RWPE2 (cell line): ENCODE measurements at regions not wholly inside any gene's neighbourhood (a gene's known extent, or its start where the extent isn't known, plus 50 kb on each side); places are given as distances from the start of the nearest gene placed in this dataset.

ENCODE experiments used
- ATAC-seq: fragments of 200-7000 bp; cut with Tn5 transposase; 3 replicates; pipeline ENCODE4 v1.9.1; 2021; ENCODE audit warnings: low read depth
- DNase-seq: peaks from one replicate; pipeline ENCODE4 v3.0.0-alpha.2; 2020; ENCODE audit warnings: low spot score
- H3K27ac ChIP-seq: fragments of 450-650 bp; 2 replicates; pipeline ENCODE4 v1.5.1; 2017; ENCODE audit warnings: mild to moderate bottlenecking; ENCODE audit not compliant: poor library complexity, severe bottlenecking
- H3K27me3 ChIP-seq: fragments of 250-450 bp; sonication (Bioruptor Pico); 2 replicates; pipeline ENCODE4 v1.5.1; 2021; ENCODE audit warnings: mild to moderate bottlenecking, moderate library complexity; ENCODE audit not compliant: insufficient read depth, poor library complexity, severe bottlenecking
- H3K36me3 ChIP-seq: fragments of 250-450 bp; sonication (Bioruptor Pico); 2 replicates; pipeline ENCODE4 v1.5.1; 2020; ENCODE audit warnings: low read depth, mild to moderate bottlenecking, moderate library complexity
- H3K4me1 ChIP-seq: fragments of 250-450 bp; sonication (Bioruptor Pico); 2 replicates; pipeline ENCODE4 v1.5.1; 2021; ENCODE audit warnings: mild to moderate bottlenecking, moderate library complexity; ENCODE audit not compliant: insufficient read depth, poor library complexity, severe bottlenecking
- H3K4me3 ChIP-seq: fragments of 250-450 bp; sonication (Bioruptor Pico); 2 replicates; pipeline ENCODE4 v1.5.1; 2021; ENCODE audit warnings: mild to moderate bottlenecking, moderate library complexity; ENCODE audit not compliant: severe bottlenecking
- H3K9me3 ChIP-seq: fragments of 250-450 bp; sonication (Bioruptor Pico); 2 replicates; pipeline ENCODE4 v1.5.1; 2021; ENCODE audit warnings: mild to moderate bottlenecking, moderate library complexity; ENCODE audit not compliant: severe bottlenecking
- TF ChIP-seq, protein P1 (sequence below): fragments of 450-650 bp; IDR thresholded peaks from one replicate; pipeline ENCODE4 v1.5.1; 2017; ENCODE audit warnings: mild to moderate bottlenecking, moderate library complexity; ENCODE audit not compliant: poor library complexity, severe bottlenecking

DNA sequence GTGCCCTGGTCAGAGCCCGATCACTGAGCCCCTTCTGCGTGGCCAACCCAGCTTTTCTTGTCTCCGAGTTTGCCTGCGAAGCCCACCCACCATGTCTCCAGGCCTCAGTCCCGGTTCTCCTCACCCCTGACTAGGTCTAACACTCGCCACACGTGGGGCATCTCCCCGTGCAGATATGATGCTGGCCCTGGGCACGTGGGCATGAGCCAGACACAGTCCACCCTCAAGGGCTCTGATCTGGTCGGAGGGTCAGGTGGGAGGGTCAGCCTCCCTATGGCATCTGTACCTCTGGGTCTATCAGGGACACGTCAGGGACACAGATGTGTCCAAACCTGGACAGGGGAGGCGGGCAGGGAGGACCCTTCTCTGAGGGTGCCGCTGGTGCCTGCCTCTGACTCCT, 95.4 kb downstream of the RHOB start:
- Histone ChIP-seq H3K27me3 (no peaks in the 10 kb centered on the region), H3K4me1 (peaks cover 5% of the 10 kb centered on the region), H3K36me3 (no peaks in the 10 kb centered on the region), H3K9me3 (no peaks in the 10 kb centered on the region), H3K4me3 (no peak overlapping the region), H3K27ac (no peak overlapping the region)
- no peak for DNase-seq
- ATAC-seq: no peak
- TF ChIP-seq, protein P1, sequence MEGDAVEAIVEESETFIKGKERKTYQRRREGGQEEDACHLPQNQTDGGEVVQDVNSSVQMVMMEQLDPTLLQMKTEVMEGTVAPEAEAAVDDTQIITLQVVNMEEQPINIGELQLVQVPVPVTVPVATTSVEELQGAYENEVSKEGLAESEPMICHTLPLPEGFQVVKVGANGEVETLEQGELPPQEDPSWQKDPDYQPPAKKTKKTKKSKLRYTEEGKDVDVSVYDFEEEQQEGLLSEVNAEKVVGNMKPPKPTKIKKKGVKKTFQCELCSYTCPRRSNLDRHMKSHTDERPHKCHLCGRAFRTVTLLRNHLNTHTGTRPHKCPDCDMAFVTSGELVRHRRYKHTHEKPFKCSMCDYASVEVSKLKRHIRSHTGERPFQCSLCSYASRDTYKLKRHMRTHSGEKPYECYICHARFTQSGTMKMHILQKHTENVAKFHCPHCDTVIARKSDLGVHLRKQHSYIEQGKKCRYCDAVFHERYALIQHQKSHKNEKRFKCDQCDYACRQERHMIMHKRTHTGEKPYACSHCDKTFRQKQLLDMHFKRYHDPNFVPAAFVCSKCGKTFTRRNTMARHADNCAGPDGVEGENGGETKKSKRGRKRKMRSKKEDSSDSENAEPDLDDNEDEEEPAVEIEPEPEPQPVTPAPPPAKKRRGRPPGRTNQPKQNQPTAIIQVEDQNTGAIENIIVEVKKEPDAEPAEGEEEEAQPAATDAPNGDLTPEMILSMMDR: no peak

GRCh38 chr2:20542746-20543468, 96.0 kb downstream of the RHOB start:
- Histone ChIP-seq H3K27me3 (no peaks in the 10 kb centered on the region), H3K36me3 (no peaks in the 10 kb centered on the region), H3K27ac (no peak overlapping the region), H3K4me1 (peaks cover 5% of the 10 kb centered on the region), H3K9me3 (no peaks in the 10 kb centered on the region), H3K4me3 (no peak overlapping the region)
- TF ChIP-seq, protein P1: no peak
- ATAC-seq (no peak), DNase-seq (no peak)

DNA sequence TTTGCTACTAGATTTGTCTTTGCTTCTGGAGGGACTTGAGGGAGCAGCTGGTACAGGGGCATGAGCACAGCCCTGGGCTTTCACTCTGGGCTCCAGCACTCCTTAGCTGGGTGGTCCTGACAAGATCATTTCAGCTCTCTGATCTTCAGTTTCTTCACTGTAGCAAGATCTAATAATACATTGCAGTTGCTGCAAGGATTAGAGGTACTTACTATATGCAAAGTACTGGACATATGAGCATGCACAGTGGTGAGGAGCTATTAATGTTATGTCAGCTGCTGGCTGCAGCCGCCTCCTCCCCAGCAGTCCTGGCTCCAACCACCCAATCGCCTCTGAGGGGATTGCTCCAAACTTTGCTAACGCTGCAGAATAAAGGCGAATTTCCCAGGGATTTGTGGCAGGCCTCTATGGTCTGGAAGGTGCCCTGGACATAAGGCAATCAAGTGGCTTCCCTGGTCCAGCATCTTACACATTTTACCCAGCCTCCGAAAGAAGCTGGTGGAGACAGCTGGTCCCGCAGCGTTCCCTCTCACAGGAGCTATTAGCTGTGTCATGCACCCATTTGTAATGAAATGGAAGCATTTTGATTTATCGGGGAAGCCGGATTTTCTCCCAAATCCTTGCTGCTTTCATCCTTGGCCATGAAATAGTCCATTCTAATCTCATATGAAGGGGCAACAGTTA, 96.7 kb downstream of the RHOB start:
- Histone ChIP-seq H3K36me3 (no peaks in the 10 kb centered on the region), H3K27me3 (no peaks in the 10 kb centered on the region), H3K4me3 (no peak overlapping the region), H3K9me3 (no peaks in the 10 kb centered on the region), H3K4me1 (peaks cover 5% of the 10 kb centered on the region), H3K27ac (no peak overlapping the region)
- DNase-seq (no peak), ATAC-seq (no peak)
- TF ChIP-seq, protein P1: no peak

GRCh38 chr2:20544153-20544747, 97.4 kb downstream of the RHOB start:
- Histone ChIP-seq H3K27me3 (no peaks in the 10 kb centered on the region), H3K36me3 (no peaks in the 10 kb centered on the region), H3K27ac (no peak overlapping the region), H3K4me1 (peaks cover 5% of the 10 kb centered on the region), H3K4me3 (no peak overlapping the region), H3K9me3 (no peaks in the 10 kb centered on the region)
- no peak for ATAC-seq
- TF ChIP-seq, protein P1: no peak
- no peak for DNase-seq

DNA sequence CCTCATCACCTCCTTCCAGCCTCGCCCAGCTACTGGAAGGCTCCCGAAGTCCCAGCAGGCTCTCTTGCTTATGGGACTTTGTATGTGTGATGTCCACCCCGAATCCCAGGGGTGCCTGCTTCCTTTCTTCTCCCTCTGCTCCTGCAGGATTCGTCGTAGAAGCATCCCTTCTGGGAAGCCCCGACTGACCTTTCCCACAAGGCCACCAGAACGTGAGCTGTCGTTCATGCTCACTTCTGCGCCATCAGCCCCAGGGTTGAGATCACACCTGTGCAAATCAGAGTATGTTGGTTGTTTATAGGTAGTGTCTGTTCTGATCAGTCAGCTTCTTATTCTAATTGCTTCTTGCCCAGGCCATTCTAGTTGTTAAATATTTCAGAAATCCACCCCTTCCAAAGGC, 101.8 kb downstream of the HS1BP3 start:
- Histone ChIP-seq H3K36me3 (no peaks in the 10 kb centered on the region), H3K4me1 (no peaks in the 10 kb centered on the region), H3K4me3 (no peak overlapping the region), H3K27ac (no peak overlapping the region), H3K27me3 (no peaks in the 10 kb centered on the region), H3K9me3 (no peaks in the 10 kb centered on the region)
- DNase-seq (no peak), ATAC-seq (no peak)
- TF ChIP-seq, protein P1: no peak
